OCI-LY1 (cell line): ENCODE measurements at regions not wholly inside any gene's neighbourhood (a gene's known extent, or its start where the extent isn't known, plus 50 kb on each side); places are given as distances from the start of the nearest gene placed in this dataset.

Source experiments
- H2AFZ ChIP-seq: fragments of 200-600 bp; sonication (generic), shearing (Covaris generic); 2 replicates; pipeline ENCODE4 v1.6.0; 2014; ENCODE audit warnings: antibody characterized with exemption, mild to moderate bottlenecking, low read length
- H3F3A ChIP-seq: fragments of 200-600 bp; sonication (generic), shearing (Covaris generic); 2 replicates; pipeline ENCODE4 v1.6.0; 2014; ENCODE audit warnings: mild to moderate bottlenecking, antibody characterized with exemption, low read length, moderate library complexity; ENCODE audit not compliant: insufficient read depth
- H3K27ac ChIP-seq: fragments of 200-600 bp; sonication (generic); 2 replicates; pipeline ENCODE4 v1.5.1; 2014; ENCODE audit warnings: low read length, mixed run types, mild to moderate bottlenecking, low read depth; ENCODE audit not compliant: poor library complexity, severe bottlenecking
- H3K27me3 ChIP-seq: fragments of 200-600 bp; sonication (generic); 2 replicates; pipeline ENCODE4 v1.6.0; 2014; ENCODE audit warnings: antibody characterized with exemption, mild to moderate bottlenecking, low read length, moderate library complexity; ENCODE audit not compliant: insufficient read depth
- H3K36me3 ChIP-seq: fragments of 200-600 bp; sonication (generic); 2 replicates; pipeline ENCODE4 v1.6.1; 2014; ENCODE audit warnings: mild to moderate bottlenecking, antibody characterized with exemption, low read length, moderate library complexity, mixed read lengths; ENCODE audit not compliant: insufficient read depth
- H3K4me1 ChIP-seq: fragments of 200-600 bp; sonication (generic); 2 replicates; pipeline ENCODE4 v1.5.1; 2014; ENCODE audit warnings: mild to moderate bottlenecking, low read length, moderate library complexity; ENCODE audit not compliant: insufficient read depth, severe bottlenecking
- H3K4me2 ChIP-seq: fragments of 200-600 bp; sonication (generic), shearing (Covaris generic); 2 replicates; pipeline ENCODE4 v1.6.1; 2014; ENCODE audit warnings: low read length
- H3K4me3 ChIP-seq: fragments of 200-600 bp; sonication (generic); 2 replicates; pipeline ENCODE4 v1.5.1; 2014; ENCODE audit warnings: low read length, low read depth, mild to moderate bottlenecking, mixed read lengths; ENCODE audit not compliant: poor library complexity, severe bottlenecking
- H3K79me2 ChIP-seq: fragments of 200-600 bp; shearing (Covaris generic); 2 replicates; pipeline ENCODE4 v1.6.1; 2016; ENCODE audit warnings: mixed run types, low read length, mixed read lengths; ENCODE audit not compliant: insufficient read depth
- H3K9ac ChIP-seq: fragments of 200-600 bp; sonication (generic), shearing (Covaris generic); 2 replicates; pipeline ENCODE4 v1.6.1; 2014; ENCODE audit warnings: mild to moderate bottlenecking, low read length, mixed read lengths
- H3K9me2 ChIP-seq: fragments of 200-600 bp; sonication (generic), shearing (Covaris generic); 2 replicates; pipeline ENCODE4 v1.6.1; 2014; ENCODE audit warnings: low read depth, mild to moderate bottlenecking, low read length, mixed read lengths
- H3K9me3 ChIP-seq: fragments of 200-600 bp; shearing (Covaris generic); 2 replicates; pipeline ENCODE4 v1.6.1; 2014; ENCODE audit warnings: low read length, mixed read lengths
- H4K20me1 ChIP-seq: fragments of 200-600 bp; sonication (generic), shearing (Covaris generic); 2 replicates; pipeline ENCODE4 v1.6.0; 2016; ENCODE audit warnings: mild to moderate bottlenecking, low read length; ENCODE audit not compliant: insufficient read depth
- EZH2 ChIP-seq: fragments of 200-600 bp; sonication (generic), shearing (Covaris generic); IDR thresholded peaks from 2 replicates; pipeline ENCODE4 v1.8.0; 2017; ENCODE audit warnings: borderline replicate concordance, mixed run types, mild to moderate bottlenecking, antibody characterized with exemption, low read length, moderate library complexity, mixed read lengths
- TF ChIP-seq, protein P1 (sequence below): fragments of 200-600 bp; sonication (generic), shearing (Covaris generic); IDR thresholded peaks from 2 replicates; pipeline ENCODE4 v1.5.1; 2017; ENCODE audit warnings: mild to moderate bottlenecking, antibody characterized with exemption, low read length, moderate library complexity, mixed read lengths

DNA sequence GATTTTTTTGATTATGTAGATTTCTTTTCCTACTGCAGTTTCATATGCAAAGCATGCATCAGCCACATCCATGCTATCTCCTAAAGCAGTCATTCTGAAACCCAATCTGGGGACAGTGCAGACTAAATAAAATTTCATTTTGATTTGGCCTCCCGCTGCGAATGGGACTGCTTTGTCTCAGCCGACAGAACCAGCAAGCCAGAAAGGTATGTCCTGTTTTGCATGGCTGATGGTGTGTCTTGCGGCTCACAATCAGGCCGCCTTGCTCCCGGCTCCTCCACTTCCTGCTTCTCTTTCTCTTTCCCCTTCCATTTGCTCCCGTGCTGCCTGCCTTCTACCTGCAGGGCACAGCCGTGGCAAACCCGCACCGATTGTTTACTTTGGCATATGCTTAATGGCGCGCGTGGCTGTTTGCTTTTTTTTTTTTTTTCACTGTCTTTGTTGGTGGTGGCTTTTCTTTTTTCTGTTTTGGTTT is 419.6 kb upstream of the POU3F3 start:
- peak overlapping the region; percentile 67 for H3K4me3 ChIP-seq
- peak overlapping the region; percentile 70 for H3K4me2 ChIP-seq
- no peaks in the 10 kb centered on the region for H3F3A ChIP-seq
- no peaks in the 10 kb centered on the region for H4K20me1 ChIP-seq
- no peaks in the 10 kb centered on the region for H3K27me3 ChIP-seq
- H3K9ac ChIP-seq, result peak overlapping the region; percentile 68
- H3K4me1 ChIP-seq, result peaks cover 57% of the 10 kb centered on the region
- H3K9me2 ChIP-seq, result no peaks in the 10 kb centered on the region
- no peak overlapping the region for H2AFZ ChIP-seq
- H3K36me3 ChIP-seq, result peaks cover 24% of the 10 kb centered on the region
- H3K79me2 ChIP-seq, result no peaks in the 10 kb centered on the region
- H3K27ac ChIP-seq, result peak overlapping the region; percentile 84
- peaks cover 13% of the 10 kb centered on the region; the same call in 1 of the 2 replicates for H3K9me3 ChIP-seq
- TF ChIP-seq, protein P1, sequence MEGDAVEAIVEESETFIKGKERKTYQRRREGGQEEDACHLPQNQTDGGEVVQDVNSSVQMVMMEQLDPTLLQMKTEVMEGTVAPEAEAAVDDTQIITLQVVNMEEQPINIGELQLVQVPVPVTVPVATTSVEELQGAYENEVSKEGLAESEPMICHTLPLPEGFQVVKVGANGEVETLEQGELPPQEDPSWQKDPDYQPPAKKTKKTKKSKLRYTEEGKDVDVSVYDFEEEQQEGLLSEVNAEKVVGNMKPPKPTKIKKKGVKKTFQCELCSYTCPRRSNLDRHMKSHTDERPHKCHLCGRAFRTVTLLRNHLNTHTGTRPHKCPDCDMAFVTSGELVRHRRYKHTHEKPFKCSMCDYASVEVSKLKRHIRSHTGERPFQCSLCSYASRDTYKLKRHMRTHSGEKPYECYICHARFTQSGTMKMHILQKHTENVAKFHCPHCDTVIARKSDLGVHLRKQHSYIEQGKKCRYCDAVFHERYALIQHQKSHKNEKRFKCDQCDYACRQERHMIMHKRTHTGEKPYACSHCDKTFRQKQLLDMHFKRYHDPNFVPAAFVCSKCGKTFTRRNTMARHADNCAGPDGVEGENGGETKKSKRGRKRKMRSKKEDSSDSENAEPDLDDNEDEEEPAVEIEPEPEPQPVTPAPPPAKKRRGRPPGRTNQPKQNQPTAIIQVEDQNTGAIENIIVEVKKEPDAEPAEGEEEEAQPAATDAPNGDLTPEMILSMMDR, result no peak
- no peak for TF ChIP-seq EZH2

DNA sequence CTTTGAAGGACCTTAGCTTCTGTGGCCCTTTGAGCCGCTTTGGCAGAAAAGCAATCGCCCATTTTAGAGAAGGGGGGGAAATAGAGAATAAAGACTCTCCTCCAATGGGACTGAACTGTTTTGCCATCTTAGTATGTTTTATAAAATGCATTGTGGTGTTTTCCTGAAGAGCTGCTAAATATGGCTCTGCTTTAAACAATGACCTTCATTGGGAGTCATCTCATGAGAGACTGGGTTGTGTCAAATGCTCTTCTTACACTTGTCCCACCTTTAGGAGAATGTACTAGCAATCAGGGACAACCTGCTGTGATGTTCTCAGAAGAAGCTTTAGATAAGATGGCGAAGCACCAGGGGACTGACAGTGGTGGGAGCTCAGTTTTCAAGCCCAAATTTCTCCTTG is 418.9 kb upstream of the POU3F3 start:
- Histone ChIP-seq H3F3A (no peaks in the 10 kb centered on the region), H3K27me3 (no peaks in the 10 kb centered on the region), H3K9me2 (no peaks in the 10 kb centered on the region), H3K4me3 (peak overlapping the region; percentile 67), H3K79me2 (no peaks in the 10 kb centered on the region), H3K4me2 (peak overlapping the region; percentile 70), H4K20me1 (no peaks in the 10 kb centered on the region), H3K36me3 (peaks cover 30% of the 10 kb centered on the region), H3K9ac (peak overlapping the region; percentile 68), H3K27ac (peak overlapping the region; percentile 84), H3K9me3 (peaks cover 19% of the 10 kb centered on the region; the same call in 1 of the 2 replicates), H3K4me1 (peaks cover 53% of the 10 kb centered on the region), H2AFZ (no peak overlapping the region)
- TF ChIP-seq EZH2, result no peak
- TF ChIP-seq, protein P1, result no peak

DNA sequence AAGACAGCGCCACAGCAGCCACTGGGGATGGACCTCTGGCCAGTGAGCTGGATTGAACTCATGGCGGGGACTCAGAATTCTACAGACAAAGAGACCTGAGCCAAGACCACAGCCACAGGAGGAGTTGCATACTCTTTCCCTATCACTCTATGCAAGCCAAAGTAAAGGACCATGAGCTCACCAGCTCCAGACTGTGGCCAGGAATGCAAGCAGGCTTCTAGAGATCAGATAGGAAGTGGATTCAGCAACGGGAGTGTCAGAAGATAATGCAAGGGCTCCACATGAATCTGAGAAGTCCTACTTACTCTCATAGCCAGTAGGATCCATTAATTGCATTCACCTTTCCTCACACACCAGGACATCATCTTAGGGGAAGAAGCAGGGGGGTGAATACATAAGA is 415.4 kb upstream of the POU3F3 start:
- no peak overlapping the region for H3K4me3 ChIP-seq
- no peak overlapping the region for H2AFZ ChIP-seq
- H3K9me2 ChIP-seq, result no peaks in the 10 kb centered on the region
- no peak overlapping the region for H3K27ac ChIP-seq
- no peaks in the 10 kb centered on the region for H3K27me3 ChIP-seq
- H3K4me2 ChIP-seq, result no peak overlapping the region
- TF ChIP-seq, protein P1, result no peak
- no peak for TF ChIP-seq EZH2
- peaks cover 49% of the 10 kb centered on the region for H3K36me3 ChIP-seq
- H4K20me1 ChIP-seq, result no peaks in the 10 kb centered on the region
- no peaks in the 10 kb centered on the region for H3K79me2 ChIP-seq
- H3K9me3 ChIP-seq, result peaks cover 19% of the 10 kb centered on the region; the same call in 1 of the 2 replicates
- no peaks in the 10 kb centered on the region for H3F3A ChIP-seq
- no peak overlapping the region for H3K9ac ChIP-seq
- H3K4me1 ChIP-seq, result peaks cover 25% of the 10 kb centered on the region
